Endothelial cell of umbilical vein (primary cell): ENCODE measurements at regions not wholly inside any gene's neighbourhood (a gene's known extent, or its start where the extent isn't known, plus 50 kb on each side); places are given as distances from the start of the nearest gene placed in this dataset.

Experiments
- BruUV-seq: library from RNA; stranded (reverse); fragments of 400-500 nt; replicated peaks from 2 replicates; lab custom pipeline; 2021; lab: Mats Ljungman, UMichigan
- CTCF ChIA-PET: fragments of 300-600, 350-600 bp; sonication (Branson Sonifier 250); formaldehyde crosslinking; loops from one replicate; lab custom pipeline; 2021; ENCODE audit warnings: antibody characterized with exemption, inconsistent platforms; lab: Charles Lee
- POLR2A ChIA-PET: fragments of 300-600, 350-600 bp; sonication (Branson Sonifier 250); formaldehyde crosslinking; loops from one replicate; lab custom pipeline; 2021; ENCODE audit warnings: antibody characterized with exemption, inconsistent platforms; lab: Charles Lee
- DNase-seq: peaks from one replicate; pipeline ENCODE4 v3.0.0-alpha.2; 2011; ENCODE audit warnings: low read depth, low spot score
- FAIRE-seq: peaks from 2 replicates; lab custom pipeline; 2011; peaks lifted over from hg19 to GRCh38; lab: Jason Lieb, UNC
- H2AFZ ChIP-seq: 2 replicates; pipeline ENCODE4 v1.6.0; 2012; ENCODE audit warnings: low read depth, low read length, control low read depth, inconsistent platforms
- H3K27ac ChIP-seq: 2 replicates; pipeline ENCODE4 v1.5.1; 2011; ENCODE audit warnings: low read depth, mild to moderate bottlenecking, control low read depth, low read length, moderate library complexity; ENCODE audit not compliant: insufficient read depth
- H3K27me3 ChIP-seq, 2 experiments: 2 replicates each; pipeline versions ENCODE4 v1.6.0 to v1.6.1; 2011; ENCODE audit warnings: low read length in 2 of 2, mixed read lengths in 1 of 2; ENCODE audit not compliant: control insufficient read depth in 2 of 2, insufficient read depth in 2 of 2
- H3K36me3 ChIP-seq, 2 experiments: 2 replicates in 1 of 2; 3 replicates in 1 of 2; pipeline ENCODE4 v1.5.1; 2011; ENCODE audit warnings: low read length in 2 of 2, mild to moderate bottlenecking in 1 of 2, moderate library complexity in 1 of 2; ENCODE audit not compliant: control insufficient read depth in 2 of 2, insufficient read depth in 2 of 2; ENCODE audit errors: extremely low read depth in 1 of 2
- H3K4me1 ChIP-seq: 3 replicates; pipeline ENCODE4 v1.5.1; 2011; ENCODE audit warnings: mild to moderate bottlenecking, low read length; ENCODE audit not compliant: control insufficient read depth, insufficient read depth; ENCODE audit errors: extremely low read depth
- H3K4me2 ChIP-seq: 2 replicates; pipeline ENCODE4 v1.6.1; 2011; ENCODE audit warnings: low read length, control low read depth, mixed read lengths; ENCODE audit not compliant: insufficient read depth
- H3K4me3 ChIP-seq, 3 experiments: fragments of 200-600 bp in 1 of 3; sonication (generic), shearing (Covaris generic) in 1 of 3; replicated peaks in 1 of 3; 2 replicates each; pipeline ENCODE4 v1.5.1; 2011 to 2016; ENCODE audit warnings: control low read depth in 3 of 3, low read length in 3 of 3, mild to moderate bottlenecking in 2 of 3, inconsistent platforms in 1 of 3, low read depth in 1 of 3, moderate library complexity in 1 of 3; ENCODE audit not compliant: insufficient read depth in 1 of 3
- H3K79me2 ChIP-seq: 2 replicates; pipeline ENCODE4 v1.6.0; 2012; ENCODE audit warnings: low read length, inconsistent platforms; ENCODE audit not compliant: control insufficient read depth, insufficient read depth
- H3K9ac ChIP-seq: replicated peaks from 2 replicates; pipeline ENCODE3; 2011; ENCODE audit warnings: low read length, control low read depth; ENCODE audit not compliant: insufficient read depth; ENCODE audit errors: extremely low read depth
- H3K9me1 ChIP-seq: replicated peaks from 3 replicates; pipeline ENCODE4 v1.6.0; 2011; ENCODE audit warnings: mild to moderate bottlenecking, low read length; ENCODE audit not compliant: control insufficient read depth, insufficient read depth; ENCODE audit errors: extremely low read depth
- H3K9me3 ChIP-seq: replicated peaks from 2 replicates; pipeline ENCODE4 v1.5.1; 2012; ENCODE audit warnings: low read length, inconsistent platforms; ENCODE audit not compliant: control insufficient read depth, insufficient read depth
- H4K20me1 ChIP-seq: replicated peaks from 2 replicates; pipeline ENCODE3; 2011; ENCODE audit warnings: mild to moderate bottlenecking, low read length; ENCODE audit not compliant: control insufficient read depth, insufficient read depth; ENCODE audit errors: extremely low read depth
- CTCF ChIP-seq, 2 donors: IDR thresholded peaks; 1 replicate in 1 of 2; 2 replicates in 1 of 2; pipeline ENCODE4 v1.5.1; 2011; ENCODE audit warnings: low read length in 2 of 2, mild to moderate bottlenecking in 2 of 2, moderate library complexity in 2 of 2, control low read depth in 1 of 2, inconsistent platforms in 1 of 2, low read depth in 1 of 2; ENCODE audit not compliant: insufficient read depth in 1 of 2; ENCODE audit errors: extremely low read depth in 1 of 2
- FOS ChIP-seq: IDR thresholded peaks from 2 replicates; pipeline ENCODE4 v1.6.1; 2011; ENCODE audit warnings: mild to moderate bottlenecking, low read length, moderate library complexity, borderline replicate concordance; ENCODE audit not compliant: insufficient read depth
- GATA2 ChIP-seq: IDR thresholded peaks from 2 replicates; pipeline ENCODE4 v1.7.0; 2011; ENCODE audit warnings: low read depth, mild to moderate bottlenecking, moderate library complexity, mixed read lengths, low read length; ENCODE audit not compliant: insufficient read length, insufficient read depth
- JUN ChIP-seq: IDR thresholded peaks from 2 replicates; pipeline ENCODE4 v1.6.1; 2011; ENCODE audit warnings: borderline replicate concordance, low read depth; ENCODE audit not compliant: insufficient read length, insufficient read depth
- MAX ChIP-seq: IDR thresholded peaks from 2 replicates; pipeline ENCODE4 v1.6.1; 2011; ENCODE audit not compliant: insufficient read depth, insufficient read length
- MYC ChIP-seq: IDR thresholded peaks from one replicate; pipeline ENCODE4 v1.6.1; 2011; ENCODE audit warnings: mild to moderate bottlenecking, low read depth, low read length
- POLR2A ChIP-seq: IDR thresholded peaks from 2 replicates; pipeline ENCODE4 v1.6.1; 2012; ENCODE audit warnings: low read depth, mild to moderate bottlenecking, control low read depth, low read length
- POLR2AphosphoS5 ChIP-seq: IDR thresholded peaks from 2 replicates; pipeline ENCODE4 v1.6.1; 2012; ENCODE audit warnings: low read depth, mild to moderate bottlenecking, control low read depth, low read length, moderate library complexity; ENCODE audit not compliant: insufficient read depth
- dilution Hi-C: fragments of 300-500 bp; cut with MboI; formaldehyde crosslinking; loops from one replicate; pipeline ENCODE4 v1.15.0; 2019; ENCODE audit warnings: low sequenced_read_pairs; ENCODE audit not compliant: extremely low pct_ligation_motif_present
- intact Hi-C: fragments of 100-400 bp; cut with micrococcal nuclease; formaldehyde crosslinking; loops from one replicate; pipeline ENCODE4 v1.10.0; 2022

- TF ChIP-seq MAX: no peak
- no peak for TF ChIP-seq POLR2AphosphoS5
- TF ChIP-seq POLR2A: no peak
- no peak for TF ChIP-seq JUN
- no peak for TF ChIP-seq CTCF (IDR thresholded peaks at IDR 0.05; ENCODE audit: extremely low read depth in 1 of 2, insufficient read depth in 1 of 2, low read depth in 1 of 2, low read length in 2 of 2)
- no peak for TF ChIP-seq FOS
- no peak for TF ChIP-seq MYC
- TF ChIP-seq GATA2: no peak
- intact Hi-C loops (loop anchor here (5.0 kb wide), 1 partner anchor 323 kb away; no protein-coding TSS in a partner anchor), dilution Hi-C loops (no loop called here)
- CTCF ChIA-PET: interaction anchor here (0.6 to 1.6 kb wide), 3 partner anchors 12 to 1094 kb away, joined by 3 to 5 read pairs (median 4); no protein-coding TSS in a partner anchor
- no peaks in the 10 kb centered on the region for H3K9me3 ChIP-seq
- no peak overlapping the region for H3K9ac ChIP-seq
- POLR2A ChIA-PET: no interaction called here
- no peaks in the 10 kb centered on the region for H3K79me2 ChIP-seq
- DNase-seq (no peak), FAIRE-seq (no peak)
- H3K27ac ChIP-seq: no peak overlapping the region
- H3K4me1 ChIP-seq: peaks cover 19% of the 10 kb centered on the region
- H3K27me3 ChIP-seq: peaks cover 0 to 5% of the 10 kb centered on the region in 2 experiments
- H3K36me3 ChIP-seq: no peaks in the 10 kb centered on the region
- no peak overlapping the region for H3K4me3 ChIP-seq
- H3K4me2 ChIP-seq: no peak overlapping the region
- no peaks in the 10 kb centered on the region for H4K20me1 ChIP-seq
- H3K9me1 ChIP-seq: no peaks in the 10 kb centered on the region
- no peak overlapping the region for H2AFZ ChIP-seq
- BruUV-seq: no TSS peak
Measured at GRCh38 chr20:48275286-48276020, 490.2 kb upstream of the SULF2 start.
